Glutamatergic neuron (in vitro differentiated cells): ENCODE measurements at regions not wholly inside any gene's neighbourhood (a gene's known extent, or its start where the extent isn't known, plus 50 kb on each side); places are given as distances from the start of the nearest gene placed in this dataset.
"Not testable (repeated sequence)": the region's sequence is repeated elsewhere in the genome, so short reads cannot be mapped to it uniquely, and the experiment has no call there.

Source experiments
- DNase-seq: peaks from one replicate; pipeline ENCODE4 v3.0.0; 2022
- H3K27ac Mint-ChIP-seq: one replicate; pipeline ENCODE4 v1.8.0; 2020; ENCODE audit warnings: mild to moderate bottlenecking, mixed read lengths, inconsistent platforms; ENCODE audit not compliant: unreplicated experiment
- H3K27me3 Mint-ChIP-seq: one replicate; pipeline ENCODE4 v1.8.0; 2020; ENCODE audit warnings: mild to moderate bottlenecking, moderate library complexity, mixed read lengths, inconsistent platforms; ENCODE audit not compliant: unreplicated experiment
- H3K36me3 Mint-ChIP-seq: one replicate; pipeline ENCODE4 v1.8.0; 2020; ENCODE audit warnings: mild to moderate bottlenecking, mixed read lengths, inconsistent platforms; ENCODE audit not compliant: unreplicated experiment
- H3K4me1 Mint-ChIP-seq: one replicate; pipeline ENCODE4 v1.8.0; 2020; ENCODE audit warnings: mild to moderate bottlenecking, low read depth, mixed read lengths, inconsistent platforms; ENCODE audit not compliant: unreplicated experiment
- H3K4me3 Mint-ChIP-seq: one replicate; pipeline ENCODE4 v1.8.0; 2020; ENCODE audit warnings: mild to moderate bottlenecking, mixed read lengths, inconsistent platforms; ENCODE audit not compliant: unreplicated experiment
- H3K9me3 Mint-ChIP-seq: one replicate; pipeline ENCODE4 v1.8.0; 2020; ENCODE audit warnings: mild to moderate bottlenecking, moderate library complexity, mixed read lengths, inconsistent platforms; ENCODE audit not compliant: unreplicated experiment
- CTCF ChIP-seq: fragments of 200-600 bp; sonication (generic); IDR thresholded peaks from one replicate; pipeline ENCODE4 v1.5.0; 2021; ENCODE audit not compliant: partially characterized antibody, unreplicated experiment

GRCh38 chr1:232164078-232164963 lies 465.6 kb downstream of the SIPA1L2 start:
- no peak for DNase-seq
- Mint-ChIP-seq H3K27me3 (peaks cover 2% of the 10 kb centered on the region), H3K4me1 (peaks cover 4% of the 10 kb centered on the region), H3K9me3 (peaks cover 3% of the 10 kb centered on the region), H3K4me3 (no peak overlapping the region), H3K36me3 (no peaks in the 10 kb centered on the region), H3K27ac (no peak overlapping the region)
- no peak for TF ChIP-seq CTCF

- Mint-ChIP-seq H3K4me3 (no peak overlapping the region), H3K27me3 (peaks cover 2% of the 10 kb centered on the region), H3K9me3 (peaks cover 3% of the 10 kb centered on the region), H3K27ac (no peak overlapping the region), H3K4me1 (peaks cover 4% of the 10 kb centered on the region), H3K36me3 (no peaks in the 10 kb centered on the region)
- DNase-seq: no peak
- TF ChIP-seq CTCF: no peak
These were observed 466.4 kb downstream of the SIPA1L2 start for GRCh38 chr1:232163533-232163932.

GRCh38 chr1:232162001-232162400 lies 467.9 kb downstream of the SIPA1L2 start:
- TF ChIP-seq CTCF: no peak
- Mint-ChIP-seq H3K4me3 (no peak overlapping the region), H3K4me1 (peaks cover 4% of the 10 kb centered on the region), H3K9me3 (peaks cover 3% of the 10 kb centered on the region), H3K27ac (no peak overlapping the region), H3K36me3 (no peaks in the 10 kb centered on the region), H3K27me3 (peaks cover 2% of the 10 kb centered on the region)
- no peak for DNase-seq

GRCh38 chr1:232158558-232158957 lies 471.4 kb downstream of the SIPA1L2 start:
- not testable (repeated sequence) for H3K9me3 Mint-ChIP-seq, H3K4me3 Mint-ChIP-seq, H3K36me3 Mint-ChIP-seq, H3K27ac Mint-ChIP-seq, DNase-seq, H3K27me3 Mint-ChIP-seq, H3K4me1 Mint-ChIP-seq

- H3K27me3 Mint-ChIP-seq, H3K36me3 Mint-ChIP-seq, H3K4me3 Mint-ChIP-seq: not testable (repeated sequence)
These were observed 473.9 kb downstream of the SIPA1L2 start for GRCh38 chr1:232156070-232156469.

GRCh38 chr1:232153652-232154051 lies 476.3 kb downstream of the SIPA1L2 start:
- Mint-ChIP-seq H3K4me1 (no peaks in the 10 kb centered on the region), H3K36me3 (no peaks in the 10 kb centered on the region), H3K27me3 (no peaks in the 10 kb centered on the region), H3K4me3 (no peak overlapping the region), H3K9me3 (no peaks in the 10 kb centered on the region), H3K27ac (no peak overlapping the region)
- DNase-seq: no peak
- TF ChIP-seq CTCF: no peak

More at GRCh38 chr1:232156070-232156469, 473.9 kb downstream of the SIPA1L2 start:
- H3K9me3 Mint-ChIP-seq, DNase-seq, H3K4me1 Mint-ChIP-seq, H3K27ac Mint-ChIP-seq: not testable (repeated sequence)
